ENCODE measurements at regions not wholly inside any gene's neighbourhood (a gene's known extent, or its start where the extent isn't known, plus 50 kb on each side); places are given as distances from the start of the nearest gene placed in this dataset.

DNA sequence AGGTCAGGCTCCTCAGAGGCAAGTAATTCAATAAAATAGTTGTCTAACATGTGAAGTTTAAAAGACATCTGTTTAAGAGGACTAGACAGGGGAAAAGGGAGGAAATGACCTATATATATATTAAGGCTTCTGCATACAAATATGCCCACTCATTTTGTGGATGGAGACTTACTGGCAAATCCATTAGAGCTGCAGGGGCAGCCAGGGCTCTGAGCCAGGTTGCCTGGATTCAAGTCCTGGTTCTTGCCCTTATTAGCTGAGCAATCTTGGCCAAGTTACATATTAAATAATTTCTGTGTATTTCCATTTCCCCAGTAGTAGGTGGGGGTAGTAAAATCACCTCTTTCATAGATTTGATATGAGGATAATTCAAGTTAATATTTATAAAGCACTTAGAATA is 287.0 kb upstream of the RIMS1 start:
- TF ChIP-seq, protein P1, sequence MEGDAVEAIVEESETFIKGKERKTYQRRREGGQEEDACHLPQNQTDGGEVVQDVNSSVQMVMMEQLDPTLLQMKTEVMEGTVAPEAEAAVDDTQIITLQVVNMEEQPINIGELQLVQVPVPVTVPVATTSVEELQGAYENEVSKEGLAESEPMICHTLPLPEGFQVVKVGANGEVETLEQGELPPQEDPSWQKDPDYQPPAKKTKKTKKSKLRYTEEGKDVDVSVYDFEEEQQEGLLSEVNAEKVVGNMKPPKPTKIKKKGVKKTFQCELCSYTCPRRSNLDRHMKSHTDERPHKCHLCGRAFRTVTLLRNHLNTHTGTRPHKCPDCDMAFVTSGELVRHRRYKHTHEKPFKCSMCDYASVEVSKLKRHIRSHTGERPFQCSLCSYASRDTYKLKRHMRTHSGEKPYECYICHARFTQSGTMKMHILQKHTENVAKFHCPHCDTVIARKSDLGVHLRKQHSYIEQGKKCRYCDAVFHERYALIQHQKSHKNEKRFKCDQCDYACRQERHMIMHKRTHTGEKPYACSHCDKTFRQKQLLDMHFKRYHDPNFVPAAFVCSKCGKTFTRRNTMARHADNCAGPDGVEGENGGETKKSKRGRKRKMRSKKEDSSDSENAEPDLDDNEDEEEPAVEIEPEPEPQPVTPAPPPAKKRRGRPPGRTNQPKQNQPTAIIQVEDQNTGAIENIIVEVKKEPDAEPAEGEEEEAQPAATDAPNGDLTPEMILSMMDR (IDR thresholded peaks at IDR 0.05), result no peak
- TF ChIP-seq POLR2AphosphoS5 (IDR thresholded peaks at IDR 0.05), result no peak
- no peak for TF ChIP-seq POLR2A (IDR thresholded peaks at IDR 0.05)

All from prostate gland (tissue), 2 donors.